OCI-LY7 (cell line): ENCODE measurements at regions not wholly inside any gene's neighbourhood (a gene's known extent, or its start where the extent isn't known, plus 50 kb on each side); places are given as distances from the start of the nearest gene placed in this dataset.

Experiments
- EZH2phosphoT487 ChIP-seq: fragments of 200-600 bp; sonication (generic); IDR thresholded peaks from 2 replicates; pipeline ENCODE4 v1.6.1; 2018; ENCODE audit warnings: low read depth, borderline replicate concordance, mild to moderate bottlenecking, mixed run types, antibody characterized with exemption, low read length, moderate library complexity, mixed read lengths
- TF ChIP-seq, protein P1 (sequence below): fragments of 200-600 bp; sonication (generic); conservative IDR thresholded peaks from 2 replicates; pipeline ENCODE4 v1.5.1; 2014; ENCODE audit warnings: mild to moderate bottlenecking, antibody characterized with exemption, low read length, moderate library complexity, mixed read lengths

- TF ChIP-seq, protein P1, sequence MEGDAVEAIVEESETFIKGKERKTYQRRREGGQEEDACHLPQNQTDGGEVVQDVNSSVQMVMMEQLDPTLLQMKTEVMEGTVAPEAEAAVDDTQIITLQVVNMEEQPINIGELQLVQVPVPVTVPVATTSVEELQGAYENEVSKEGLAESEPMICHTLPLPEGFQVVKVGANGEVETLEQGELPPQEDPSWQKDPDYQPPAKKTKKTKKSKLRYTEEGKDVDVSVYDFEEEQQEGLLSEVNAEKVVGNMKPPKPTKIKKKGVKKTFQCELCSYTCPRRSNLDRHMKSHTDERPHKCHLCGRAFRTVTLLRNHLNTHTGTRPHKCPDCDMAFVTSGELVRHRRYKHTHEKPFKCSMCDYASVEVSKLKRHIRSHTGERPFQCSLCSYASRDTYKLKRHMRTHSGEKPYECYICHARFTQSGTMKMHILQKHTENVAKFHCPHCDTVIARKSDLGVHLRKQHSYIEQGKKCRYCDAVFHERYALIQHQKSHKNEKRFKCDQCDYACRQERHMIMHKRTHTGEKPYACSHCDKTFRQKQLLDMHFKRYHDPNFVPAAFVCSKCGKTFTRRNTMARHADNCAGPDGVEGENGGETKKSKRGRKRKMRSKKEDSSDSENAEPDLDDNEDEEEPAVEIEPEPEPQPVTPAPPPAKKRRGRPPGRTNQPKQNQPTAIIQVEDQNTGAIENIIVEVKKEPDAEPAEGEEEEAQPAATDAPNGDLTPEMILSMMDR = no peak
- TF ChIP-seq EZH2phosphoT487 = no peak
These were observed 197.5 kb downstream of the IRS1 start for GRCh38 chr2:226601881-226602662.
